ENCODE measurements at regions not wholly inside any gene's neighbourhood (a gene's known extent, or its start where the extent isn't known, plus 50 kb on each side); places are given as distances from the start of the nearest gene placed in this dataset.
A peak's percentile ranks its signal among the peaks of the same experiment; 100 is the strongest.

GRCh38 chr1:222886194-222886854 is 71.5 kb downstream of the DISP1 start:
- Histone ChIP-seq H2AFZ (no peak overlapping the region), H3K9me3 (ENCODE audit: low read depth) (no peaks in the 10 kb centered on the region), H3K9me2 (ENCODE audit: insufficient read depth) (no peaks in the 10 kb centered on the region), H3K79me2 (ENCODE audit: insufficient read depth) (no peaks in the 10 kb centered on the region), H4K20me1 (ENCODE audit: insufficient read depth) (no peaks in the 10 kb centered on the region), H3K27ac (no peak overlapping the region), H3K9ac (no peak overlapping the region), H3K4me2 (ENCODE audit: unreplicated experiment) (no peak overlapping the region), H3K27me3 (replicated peaks; ENCODE audit: insufficient read depth) (no peaks in the 10 kb centered on the region), H3K36me3 (ENCODE audit: low read depth) (no peaks in the 10 kb centered on the region), H3K4me3 (no peak overlapping the region), H3K4me1 (ENCODE audit: insufficient read depth) (peaks cover 10% of the 10 kb centered on the region), H3F3A (ENCODE audit: insufficient read depth) (no peaks in the 10 kb centered on the region)
- in situ Hi-C loops (cut with MboI): no loop called here
- TF ChIP-seq EZH2 (IDR thresholded peaks at IDR 0.05; ENCODE audit: insufficient read depth, poor library complexity, severe bottlenecking): no peak
- TF ChIP-seq EZH2phosphoT487 (IDR thresholded peaks at IDR 0.05; ENCODE audit: insufficient read depth, low read depth): no peak
- DNase-seq: no peak
- WGBS, 2 experiments (ENCODE audit: low coverage in 1 of 2, low lambda C conversion rate in 2 of 2, missing lambda C conversion rate in 2 of 2): 81 to 84% methylated on average over 4 of the region's 4 CpGs

- 67 to 77% methylated on average over 1 of the region's 1 CpG for WGBS, 2 experiments (ENCODE audit: low coverage in 1 of 2, low lambda C conversion rate in 2 of 2, missing lambda C conversion rate in 2 of 2)
- Histone ChIP-seq H4K20me1 (ENCODE audit: insufficient read depth) (no peaks in the 10 kb centered on the region), H3K4me2 (ENCODE audit: unreplicated experiment) (no peak overlapping the region), H3K9me3 (ENCODE audit: low read depth) (no peaks in the 10 kb centered on the region), H3K4me1 (ENCODE audit: insufficient read depth) (peaks cover 16% of the 10 kb centered on the region), H3K27me3 (replicated peaks; ENCODE audit: insufficient read depth) (no peaks in the 10 kb centered on the region), H3K9ac (no peak overlapping the region), H3K27ac (no peak overlapping the region), H3F3A (ENCODE audit: insufficient read depth) (no peaks in the 10 kb centered on the region), H3K79me2 (ENCODE audit: insufficient read depth) (no peaks in the 10 kb centered on the region), H2AFZ (no peak overlapping the region), H3K4me3 (no peak overlapping the region), H3K9me2 (ENCODE audit: insufficient read depth) (no peaks in the 10 kb centered on the region), H3K36me3 (ENCODE audit: low read depth) (no peaks in the 10 kb centered on the region)
- no peak for DNase-seq
- no peak for TF ChIP-seq EZH2 (IDR thresholded peaks at IDR 0.05; ENCODE audit: insufficient read depth, poor library complexity, severe bottlenecking)
- TF ChIP-seq EZH2phosphoT487 (IDR thresholded peaks at IDR 0.05; ENCODE audit: insufficient read depth, low read depth): no peak
- in situ Hi-C loops (cut with MboI): no loop called here
These were observed 72.1 kb downstream of the DISP1 start for GRCh38 chr1:222886878-222887351.

GRCh38 chr1:222889440-222889839 is 74.6 kb downstream of the DISP1 start:
- Histone ChIP-seq H3K4me2 (ENCODE audit: unreplicated experiment) (peak overlapping the region; percentile 9), H4K20me1 (ENCODE audit: insufficient read depth) (no peaks in the 10 kb centered on the region), H3F3A (ENCODE audit: insufficient read depth) (no peaks in the 10 kb centered on the region), H3K4me3 (no peak overlapping the region), H3K27me3 (replicated peaks; ENCODE audit: insufficient read depth) (no peaks in the 10 kb centered on the region), H3K36me3 (ENCODE audit: low read depth) (no peaks in the 10 kb centered on the region), H3K4me1 (ENCODE audit: insufficient read depth) (peaks cover 16% of the 10 kb centered on the region), H2AFZ (peak overlapping the region; percentile 11; the same call in 1 of the 2 replicates), H3K9ac (no peak overlapping the region), H3K27ac (no peak overlapping the region), H3K9me3 (ENCODE audit: low read depth) (no peaks in the 10 kb centered on the region), H3K9me2 (ENCODE audit: insufficient read depth) (no peaks in the 10 kb centered on the region), H3K79me2 (ENCODE audit: insufficient read depth) (no peaks in the 10 kb centered on the region)
- TF ChIP-seq EZH2 (IDR thresholded peaks at IDR 0.05; ENCODE audit: insufficient read depth, poor library complexity, severe bottlenecking): no peak
- WGBS, 2 experiments (ENCODE audit: low coverage in 1 of 2, low lambda C conversion rate in 2 of 2, missing lambda C conversion rate in 2 of 2): 54 to 59% methylated on average over 1 of the region's 1 CpG
- in situ Hi-C loops (cut with MboI): no loop called here
- peak; percentile 32 for DNase-seq

- H4K20me1 ChIP-seq (ENCODE audit: insufficient read depth): no peaks in the 10 kb centered on the region
- TF ChIP-seq EZH2phosphoT487 (IDR thresholded peaks at IDR 0.05; ENCODE audit: insufficient read depth, low read depth) (no peak), EZH2 (IDR thresholded peaks at IDR 0.05; ENCODE audit: insufficient read depth, poor library complexity, severe bottlenecking) (no peak)
- peaks cover 16% of the 10 kb centered on the region for H3K4me1 ChIP-seq (ENCODE audit: insufficient read depth)
- no peak overlapping the region for H3K9ac ChIP-seq
- no peaks in the 10 kb centered on the region for H3F3A ChIP-seq (ENCODE audit: insufficient read depth)
- H3K27me3 ChIP-seq (replicated peaks; ENCODE audit: insufficient read depth): no peaks in the 10 kb centered on the region
- no peaks in the 10 kb centered on the region for H3K9me2 ChIP-seq (ENCODE audit: insufficient read depth)
- H3K4me3 ChIP-seq: no peak overlapping the region
- no peaks in the 10 kb centered on the region for H3K36me3 ChIP-seq (ENCODE audit: low read depth)
- H3K79me2 ChIP-seq (ENCODE audit: insufficient read depth): no peaks in the 10 kb centered on the region
- H3K4me2 ChIP-seq (ENCODE audit: unreplicated experiment): no peak overlapping the region
- in situ Hi-C loops (cut with MboI): no loop called here
- no peaks in the 10 kb centered on the region for H3K9me3 ChIP-seq (ENCODE audit: low read depth)
- H3K27ac ChIP-seq: no peak overlapping the region
- 75 to 79% methylated on average over 2 of the region's 2 CpGs for WGBS, 2 experiments (ENCODE audit: low coverage in 1 of 2, low lambda C conversion rate in 2 of 2, missing lambda C conversion rate in 2 of 2)
- no peak for DNase-seq
- no peak overlapping the region for H2AFZ ChIP-seq
These were observed 75.9 kb downstream of the DISP1 start for GRCh38 chr1:222890716-222891115.
